ENCODE measurements at regions not wholly inside any gene's neighbourhood (a gene's known extent, or its start where the extent isn't known, plus 50 kb on each side); places are given as distances from the start of the nearest gene placed in this dataset.

DNA sequence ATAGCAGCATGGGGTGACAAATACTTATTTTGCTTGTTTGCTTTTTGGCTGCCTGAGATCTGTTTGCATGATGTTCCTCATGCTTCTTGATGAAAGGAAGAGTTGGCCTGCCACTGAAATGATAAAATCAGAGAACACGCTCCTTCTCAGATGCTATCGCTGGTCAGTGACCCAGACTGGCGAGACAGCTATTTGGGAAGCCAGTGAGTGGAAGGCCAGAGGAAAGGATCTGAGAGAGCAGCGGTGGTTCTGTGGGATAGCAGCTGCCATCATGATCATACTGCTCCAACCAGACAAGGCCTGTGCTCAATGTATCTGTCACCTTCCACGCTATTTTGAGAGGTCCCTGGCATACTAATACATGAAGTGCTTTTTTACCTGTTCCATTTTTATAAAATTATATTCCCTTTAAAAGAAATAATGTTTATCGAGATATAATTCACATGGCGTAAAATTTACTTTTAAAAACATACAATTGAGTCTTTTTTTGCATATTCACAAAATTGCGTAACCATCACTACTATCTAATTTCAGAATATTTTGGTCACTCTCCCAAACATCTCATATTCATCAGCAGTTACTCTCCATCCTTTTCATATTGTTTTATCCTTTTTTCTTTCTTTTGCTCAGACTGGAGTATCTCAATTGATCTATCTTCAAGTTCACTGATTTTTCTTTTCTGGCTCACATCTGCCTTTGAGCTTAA, 695.1 kb downstream of the TNS3 start:
- no peak for TF ChIP-seq POLR2A (IDR thresholded peaks at IDR 0.05)
- TF ChIP-seq, protein P1, sequence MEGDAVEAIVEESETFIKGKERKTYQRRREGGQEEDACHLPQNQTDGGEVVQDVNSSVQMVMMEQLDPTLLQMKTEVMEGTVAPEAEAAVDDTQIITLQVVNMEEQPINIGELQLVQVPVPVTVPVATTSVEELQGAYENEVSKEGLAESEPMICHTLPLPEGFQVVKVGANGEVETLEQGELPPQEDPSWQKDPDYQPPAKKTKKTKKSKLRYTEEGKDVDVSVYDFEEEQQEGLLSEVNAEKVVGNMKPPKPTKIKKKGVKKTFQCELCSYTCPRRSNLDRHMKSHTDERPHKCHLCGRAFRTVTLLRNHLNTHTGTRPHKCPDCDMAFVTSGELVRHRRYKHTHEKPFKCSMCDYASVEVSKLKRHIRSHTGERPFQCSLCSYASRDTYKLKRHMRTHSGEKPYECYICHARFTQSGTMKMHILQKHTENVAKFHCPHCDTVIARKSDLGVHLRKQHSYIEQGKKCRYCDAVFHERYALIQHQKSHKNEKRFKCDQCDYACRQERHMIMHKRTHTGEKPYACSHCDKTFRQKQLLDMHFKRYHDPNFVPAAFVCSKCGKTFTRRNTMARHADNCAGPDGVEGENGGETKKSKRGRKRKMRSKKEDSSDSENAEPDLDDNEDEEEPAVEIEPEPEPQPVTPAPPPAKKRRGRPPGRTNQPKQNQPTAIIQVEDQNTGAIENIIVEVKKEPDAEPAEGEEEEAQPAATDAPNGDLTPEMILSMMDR (IDR thresholded peaks at IDR 0.05): no peak
